VCaP (cell line): ENCODE measurements at regions not wholly inside any gene's neighbourhood (a gene's known extent, or its start where the extent isn't known, plus 50 kb on each side); places are given as distances from the start of the nearest gene placed in this dataset.

ENCODE experiments used
- H3K27ac ChIP-seq: fragments of 450-650 bp; 2 replicates; pipeline ENCODE4 v1.5.1; 2017
- CTCF ChIP-seq: fragments of 450-650 bp; conservative IDR thresholded peaks from 2 replicates; pipeline ENCODE4 v1.5.1; 2017; ENCODE audit warnings: mild to moderate bottlenecking, moderate library complexity

- no peak overlapping the region for H3K27ac ChIP-seq
- no peak for TF ChIP-seq CTCF
Observed at GRCh38 chr9:75651709-75652108, 238.8 kb upstream of the PCSK5 start.

DNA sequence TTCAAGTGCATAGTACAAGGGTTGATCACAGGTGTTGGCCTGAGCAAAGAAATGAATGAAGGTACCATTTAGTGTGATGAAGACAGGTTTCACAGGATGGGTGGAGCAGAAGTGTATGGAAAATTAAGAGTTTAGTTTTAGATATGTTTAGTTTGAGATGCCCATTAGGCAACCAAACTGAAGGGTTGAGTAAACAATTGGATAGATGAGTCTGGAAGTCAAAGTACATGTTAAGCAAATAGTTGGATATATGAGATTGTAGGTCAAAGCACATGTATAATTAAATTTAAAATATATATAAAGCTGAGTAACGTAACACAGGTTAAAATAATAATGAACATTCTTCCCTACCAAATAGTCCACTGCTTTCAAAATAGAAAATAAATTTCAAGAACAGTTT, 237.1 kb upstream of the PCSK5 start:
- H3K27ac ChIP-seq = no peak overlapping the region
- no peak for TF ChIP-seq CTCF

DNA sequence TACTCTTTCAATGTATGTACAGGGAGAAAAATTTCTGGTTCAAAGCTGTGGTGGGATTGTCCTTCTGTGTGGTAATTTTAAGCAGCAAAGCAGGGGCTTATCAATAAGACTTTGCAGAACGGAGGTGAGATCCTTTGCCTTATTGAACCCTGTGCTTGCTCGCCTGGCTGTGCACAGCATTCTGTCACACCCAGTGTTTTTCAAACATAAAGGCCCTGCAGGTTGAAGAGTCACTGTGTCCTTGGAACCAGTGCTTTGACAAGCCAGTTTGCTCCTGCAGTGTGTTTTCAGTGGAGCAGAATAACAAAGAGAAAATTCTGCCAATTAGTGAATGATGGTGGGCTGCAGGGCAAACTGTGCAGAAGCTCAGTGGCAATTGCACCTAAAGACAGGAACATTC, 236.7 kb upstream of the PCSK5 start:
- no peak for TF ChIP-seq CTCF
- H3K27ac ChIP-seq = no peak overlapping the region

- TF ChIP-seq CTCF = no peak
- H3K27ac ChIP-seq = no peak overlapping the region
Observed at GRCh38 chr9:75657015-75657414, 233.5 kb upstream of the PCSK5 start.

DNA sequence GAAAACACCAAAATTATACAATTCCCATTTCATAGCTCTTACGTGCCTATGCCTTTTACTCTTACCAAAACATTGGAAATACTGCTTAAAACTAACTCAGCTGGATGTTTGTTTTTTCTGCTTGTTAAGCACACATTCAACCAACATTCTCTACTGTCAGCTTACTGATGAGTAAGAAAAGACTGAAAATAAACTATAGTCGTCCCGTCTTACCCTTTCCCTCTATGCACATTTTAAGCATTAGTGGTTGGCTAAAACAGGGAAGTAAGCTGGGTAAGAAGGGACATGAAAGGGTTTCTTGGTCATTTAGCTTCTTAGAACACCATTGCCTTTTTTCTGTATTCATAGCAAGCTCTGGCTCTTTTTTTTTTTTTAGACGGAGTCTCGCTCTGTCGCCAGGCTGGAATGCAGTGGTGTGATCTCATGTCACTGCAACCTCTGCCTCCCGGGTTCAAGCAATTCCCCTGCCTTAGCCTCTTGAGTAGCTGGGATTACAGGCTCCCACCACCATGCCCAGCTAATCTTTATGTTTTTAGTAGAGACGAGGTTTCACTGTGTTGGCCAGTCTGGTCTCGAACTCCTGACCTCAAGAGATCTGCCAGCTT, 232.1 kb upstream of the PCSK5 start:
- no peak overlapping the region for H3K27ac ChIP-seq
- no peak for TF ChIP-seq CTCF

DNA sequence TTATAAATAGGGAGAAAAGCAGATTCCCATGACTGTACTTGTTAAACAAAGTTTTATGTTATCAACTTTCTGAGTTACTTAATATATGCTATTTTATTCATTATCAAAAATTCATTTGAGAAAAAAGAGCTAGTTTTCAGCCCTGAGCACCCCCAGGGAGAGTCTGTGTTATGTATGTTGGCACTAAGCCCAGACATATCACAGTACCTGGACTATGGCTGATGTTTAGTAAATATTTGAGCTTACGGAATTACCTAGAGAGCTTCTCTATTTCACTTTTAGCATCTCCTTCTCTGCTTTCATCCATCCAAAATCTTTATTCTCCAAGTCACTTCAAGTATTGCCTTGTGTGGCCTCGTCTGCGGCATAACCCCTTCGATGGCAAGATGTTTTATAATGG, 225.9 kb upstream of the PCSK5 start:
- no peak overlapping the region for H3K27ac ChIP-seq
- TF ChIP-seq CTCF = no peak

GRCh38 chr9:75666856-75667554, 223.5 kb upstream of the PCSK5 start:
- no peak for TF ChIP-seq CTCF
- H3K27ac ChIP-seq = no peak overlapping the region
